ENCODE measurements at regions not wholly inside any gene's neighbourhood (a gene's known extent, or its start where the extent isn't known, plus 50 kb on each side); places are given as distances from the start of the nearest gene placed in this dataset.

GRCh38 chr5:88557881-88558280 is 289.2 kb upstream of the TMEM161B start:
- TF ChIP-seq CTCF (IDR thresholded peaks at IDR 0.05; ENCODE audit: insufficient read depth, low read depth, low read length): no peak
- Histone ChIP-seq H3K36me3 (ENCODE audit: control insufficient read depth, insufficient read depth, low read length) (no peaks in the 10 kb centered on the region), H3K27me3 (ENCODE audit: control insufficient read depth, insufficient read depth, low read length) (no peaks in the 10 kb centered on the region), H3K4me3 (ENCODE audit: low read depth, low read length) (no peak overlapping the region)
- ChIA-PET CTCF (no interaction called here), POLR2A (no interaction called here)
- no peak for DNase-seq (ENCODE audit: low read depth)

- Histone ChIP-seq H3K27me3 (ENCODE audit: control insufficient read depth, insufficient read depth, low read length) (no peaks in the 10 kb centered on the region), H3K4me3 (ENCODE audit: low read depth, low read length) (no peak overlapping the region), H3K36me3 (ENCODE audit: control insufficient read depth, insufficient read depth, low read length) (no peaks in the 10 kb centered on the region)
- DNase-seq (ENCODE audit: low read depth): no peak
- POLR2A ChIA-PET: no interaction called here
- CTCF ChIA-PET: no interaction called here
- TF ChIP-seq CTCF (IDR thresholded peaks at IDR 0.05; ENCODE audit: insufficient read depth, low read depth, low read length): no peak
These were observed 288.5 kb upstream of the TMEM161B start for GRCh38 chr5:88557131-88557530.

- ChIA-PET POLR2A (no interaction called here), CTCF (no interaction called here)
- H3K36me3 ChIP-seq (ENCODE audit: control insufficient read depth, insufficient read depth, low read length): no peaks in the 10 kb centered on the region
- no peak for TF ChIP-seq CTCF (IDR thresholded peaks at IDR 0.05; ENCODE audit: insufficient read depth, low read depth, low read length)
- no peak overlapping the region for H3K4me3 ChIP-seq (ENCODE audit: low read depth, low read length)
- no peak for DNase-seq (ENCODE audit: low read depth)
- no peaks in the 10 kb centered on the region for H3K27me3 ChIP-seq (ENCODE audit: control insufficient read depth, insufficient read depth, low read length)
These were observed 287.8 kb upstream of the TMEM161B start for GRCh38 chr5:88556406-88556805.

GRCh38 chr5:88555674-88556073 is 287.0 kb upstream of the TMEM161B start:
- ChIA-PET POLR2A (no interaction called here), CTCF (no interaction called here)

GRCh38 chr5:88553986-88554385 is 285.3 kb upstream of the TMEM161B start:
- H3K4me3 ChIP-seq (ENCODE audit: low read depth, low read length): no peak overlapping the region
- H3K36me3 ChIP-seq (ENCODE audit: control insufficient read depth, insufficient read depth, low read length): no peaks in the 10 kb centered on the region

More at GRCh38 chr5:88555674-88556073, 287.0 kb upstream of the TMEM161B start:
- H3K36me3 ChIP-seq (ENCODE audit: control insufficient read depth, insufficient read depth, low read length): no peaks in the 10 kb centered on the region
- no peaks in the 10 kb centered on the region for H3K27me3 ChIP-seq (ENCODE audit: control insufficient read depth, insufficient read depth, low read length)
- no peak for TF ChIP-seq CTCF (IDR thresholded peaks at IDR 0.05; ENCODE audit: insufficient read depth, low read depth, low read length)
- no peak for DNase-seq (ENCODE audit: low read depth)
- H3K4me3 ChIP-seq (ENCODE audit: low read depth, low read length): no peak overlapping the region

More at GRCh38 chr5:88553986-88554385, 285.3 kb upstream of the TMEM161B start:
- DNase-seq (ENCODE audit: low read depth): no peak
- TF ChIP-seq CTCF (IDR thresholded peaks at IDR 0.05; ENCODE audit: insufficient read depth, low read depth, low read length): no peak
- POLR2A ChIA-PET: no interaction called here
- H3K27me3 ChIP-seq (ENCODE audit: control insufficient read depth, insufficient read depth, low read length): no peaks in the 10 kb centered on the region
- CTCF ChIA-PET: no interaction called here
